ELF-1 (cell line): ENCODE measurements at regions not wholly inside any gene's neighbourhood (a gene's known extent, or its start where the extent isn't known, plus 50 kb on each side); places are given as distances from the start of the nearest gene placed in this dataset.

Source experiments
- DNase-seq: peaks from one replicate; pipeline ENCODE4 v3.0.0-alpha.2; 2016; ENCODE audit warnings: low read depth, low spot score

GRCh38 chr3:13954741-13955483 lies 75.0 kb upstream of the WNT7A start:
- no peak for DNase-seq

- DNase-seq: no peak
These were observed 74.4 kb upstream of the WNT7A start for GRCh38 chr3:13954266-13954665.

- DNase-seq: peak; percentile 54
These were observed 71.3 kb upstream of the WNT7A start for GRCh38 chr3:13951184-13951583.

- no peak for DNase-seq
These were observed 70.2 kb upstream of the WNT7A start for GRCh38 chr3:13950042-13950441.

GRCh38 chr3:13947912-13948311 lies 68.0 kb upstream of the WNT7A start:
- DNase-seq: no peak

- no peak for DNase-seq
These were observed 59.3 kb upstream of the WNT7A start for GRCh38 chr3:13939206-13939605.

GRCh38 chr3:13937131-13937530 lies 57.3 kb upstream of the WNT7A start:
- DNase-seq: no peak

GRCh38 chr3:13935494-13936094 lies 55.7 kb upstream of the WNT7A start:
- no peak for DNase-seq

- no peak for DNase-seq
These were observed 54.9 kb upstream of the WNT7A start for GRCh38 chr3:13934813-13935212.

- DNase-seq: no peak
These were observed 54.4 kb upstream of the WNT7A start for GRCh38 chr3:13934315-13934714.

- no peak for DNase-seq
These were observed 52.9 kb upstream of the WNT7A start for GRCh38 chr3:13932578-13933295.

- DNase-seq: no peak
These were observed 51.3 kb upstream of the WNT7A start for GRCh38 chr3:13931172-13931571.
